SK-N-SH (cell line): ENCODE measurements at regions not wholly inside any gene's neighbourhood (a gene's known extent, or its start where the extent isn't known, plus 50 kb on each side); places are given as distances from the start of the nearest gene placed in this dataset.

ENCODE experiments used
- CHD2 ChIP-seq: fragments of 150-350 bp; IDR thresholded peaks from 2 replicates; pipeline ENCODE4 v1.6.1; 2018; ENCODE audit warnings: low read length; ENCODE audit not compliant: partially characterized antibody
- CTCF ChIP-seq: fragments of 200-600 bp; sonication (generic); IDR thresholded peaks from 2 replicates; pipeline ENCODE4 v1.6.1; 2017; ENCODE audit warnings: antibody characterized with exemption, mild to moderate bottlenecking, moderate library complexity
- EP300 ChIP-seq, 2 experiments: IDR thresholded peaks; 2 replicates each; pipeline versions ENCODE4 v1.4.0 to v1.6.1; 2012; ENCODE audit warnings: borderline replicate concordance in 1 of 2, low read depth in 1 of 2, low read length in 1 of 2
- IRF3 ChIP-seq: fragments of 150-350 bp; IDR thresholded peaks from 2 replicates; pipeline ENCODE4 v1.6.1; 2016; ENCODE audit warnings: mild to moderate bottlenecking, low read depth, low read length
- MEF2A ChIP-seq: IDR thresholded peaks from 2 replicates; pipeline ENCODE4 v1.4.0; 2012; ENCODE audit warnings: low read depth, borderline replicate concordance
- MXI1 ChIP-seq: IDR thresholded peaks from 2 replicates; pipeline ENCODE4 v1.6.1; 2012; ENCODE audit warnings: mild to moderate bottlenecking, low read depth, low read length, improper control_type of control experiment
- NRF1 ChIP-seq: IDR thresholded peaks from 2 replicates; pipeline ENCODE4 v1.6.1; 2012; ENCODE audit warnings: low read depth, mild to moderate bottlenecking, low read length
- POLR2AphosphoS5 ChIP-seq: IDR thresholded peaks from 2 replicates; pipeline ENCODE4 v1.6.1; 2012; ENCODE audit warnings: low read depth, low read length
- RCOR1 ChIP-seq: fragments of 150-350 bp; IDR thresholded peaks from 2 replicates; pipeline ENCODE4 v1.6.1; 2017; ENCODE audit warnings: antibody characterized with exemption, low read length
- USF2 ChIP-seq: fragments of 150-350 bp; IDR thresholded peaks from 2 replicates; pipeline ENCODE4 v1.6.1; 2017; ENCODE audit warnings: antibody characterized with exemption, low read length, low read depth, borderline replicate concordance
- YY1 ChIP-seq: IDR thresholded peaks from 2 replicates; pipeline ENCODE4 v1.4.0; 2012; ENCODE audit warnings: low read depth, mild to moderate bottlenecking

GRCh38 chr2:156787517-156787916 is 351.3 kb downstream of the GPD2 start:
- TF ChIP-seq EP300 (IDR thresholded peaks at IDR 0.05; ENCODE audit: borderline replicate concordance in 1 of 2, low read depth in 1 of 2, low read length in 1 of 2) (no peak), RCOR1 (no peak), CTCF (no peak), MEF2A (no peak), MXI1 (no peak), USF2 (no peak), YY1 (no peak), POLR2AphosphoS5 (no peak), NRF1 (no peak), CHD2 (no peak), IRF3 (no peak)
